RWPE2 (cell line): ENCODE measurements at regions not wholly inside any gene's neighbourhood (a gene's known extent, or its start where the extent isn't known, plus 50 kb on each side); places are given as distances from the start of the nearest gene placed in this dataset.

Experiments
- ATAC-seq: fragments of 200-7000 bp; cut with Tn5 transposase; 3 replicates; pipeline ENCODE4 v1.9.1; 2021; ENCODE audit warnings: low read depth
- DNase-seq: peaks from one replicate; pipeline ENCODE4 v3.0.0-alpha.2; 2020; ENCODE audit warnings: low spot score
- H3K27ac ChIP-seq: fragments of 450-650 bp; 2 replicates; pipeline ENCODE4 v1.5.1; 2017; ENCODE audit warnings: mild to moderate bottlenecking; ENCODE audit not compliant: poor library complexity, severe bottlenecking
- H3K27me3 ChIP-seq: fragments of 250-450 bp; sonication (Bioruptor Pico); 2 replicates; pipeline ENCODE4 v1.5.1; 2021; ENCODE audit warnings: mild to moderate bottlenecking, moderate library complexity; ENCODE audit not compliant: insufficient read depth, poor library complexity, severe bottlenecking
- H3K36me3 ChIP-seq: fragments of 250-450 bp; sonication (Bioruptor Pico); 2 replicates; pipeline ENCODE4 v1.5.1; 2020; ENCODE audit warnings: low read depth, mild to moderate bottlenecking, moderate library complexity
- H3K4me1 ChIP-seq: fragments of 250-450 bp; sonication (Bioruptor Pico); 2 replicates; pipeline ENCODE4 v1.5.1; 2021; ENCODE audit warnings: mild to moderate bottlenecking, moderate library complexity; ENCODE audit not compliant: insufficient read depth, poor library complexity, severe bottlenecking
- H3K4me3 ChIP-seq: fragments of 250-450 bp; sonication (Bioruptor Pico); 2 replicates; pipeline ENCODE4 v1.5.1; 2021; ENCODE audit warnings: mild to moderate bottlenecking, moderate library complexity; ENCODE audit not compliant: severe bottlenecking
- H3K9me3 ChIP-seq: fragments of 250-450 bp; sonication (Bioruptor Pico); 2 replicates; pipeline ENCODE4 v1.5.1; 2021; ENCODE audit warnings: mild to moderate bottlenecking, moderate library complexity; ENCODE audit not compliant: severe bottlenecking
- CTCF ChIP-seq: fragments of 450-650 bp; IDR thresholded peaks from one replicate; pipeline ENCODE4 v1.5.1; 2017; ENCODE audit warnings: mild to moderate bottlenecking, moderate library complexity; ENCODE audit not compliant: poor library complexity, severe bottlenecking

GRCh38 chr9:111187376-111187775 lies 142.6 kb downstream of the OR2K2 start:
- no peak for TF ChIP-seq CTCF
- ATAC-seq (no peak), DNase-seq (no peak)
- H3K27me3 ChIP-seq = no peaks in the 10 kb centered on the region
- no peak overlapping the region for H3K4me3 ChIP-seq
- no peak overlapping the region for H3K27ac ChIP-seq
- H3K4me1 ChIP-seq = no peaks in the 10 kb centered on the region
- H3K9me3 ChIP-seq = no peaks in the 10 kb centered on the region
- no peaks in the 10 kb centered on the region for H3K36me3 ChIP-seq

DNA sequence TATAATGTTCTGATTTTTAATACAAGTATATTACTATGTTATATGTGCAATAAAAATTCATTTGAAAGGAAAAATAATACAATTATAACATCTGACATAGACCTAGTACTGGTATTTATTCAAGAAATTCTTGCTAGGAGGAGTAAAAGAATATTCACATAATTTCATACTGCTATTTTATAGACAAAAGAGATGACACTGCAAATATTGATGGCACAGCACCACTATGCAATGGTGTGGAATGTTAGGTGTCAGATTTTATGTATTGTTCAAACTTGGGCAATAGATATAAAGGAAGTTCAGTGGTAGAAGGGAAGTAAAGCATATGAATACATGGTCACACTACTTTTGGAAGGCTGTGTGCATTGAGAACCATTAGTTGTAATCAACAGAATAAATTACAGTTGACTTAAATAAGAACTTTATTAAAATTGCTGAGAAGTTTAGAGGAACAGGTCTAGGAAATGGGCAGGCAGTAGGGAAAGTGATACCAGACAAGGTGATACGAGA lies 143.9 kb downstream of the OR2K2 start:
- no peaks in the 10 kb centered on the region for H3K9me3 ChIP-seq
- DNase-seq = no peak
- H3K36me3 ChIP-seq = no peaks in the 10 kb centered on the region
- H3K4me3 ChIP-seq = no peak overlapping the region
- no peak for ATAC-seq
- TF ChIP-seq CTCF = no peak
- no peak overlapping the region for H3K27ac ChIP-seq
- no peaks in the 10 kb centered on the region for H3K27me3 ChIP-seq
- H3K4me1 ChIP-seq = no peaks in the 10 kb centered on the region

- DNase-seq = no peak
- Histone ChIP-seq H3K36me3 (no peaks in the 10 kb centered on the region), H3K27ac (no peak overlapping the region), H3K4me3 (no peak overlapping the region), H3K27me3 (no peaks in the 10 kb centered on the region), H3K9me3 (no peaks in the 10 kb centered on the region), H3K4me1 (no peaks in the 10 kb centered on the region)
- no peak for ATAC-seq
- TF ChIP-seq CTCF = no peak
Observed at GRCh38 chr9:111180811-111181210, 142.5 kb upstream of the LPAR1 start.

- Histone ChIP-seq H3K4me1 (no peaks in the 10 kb centered on the region), H3K4me3 (no peak overlapping the region), H3K9me3 (no peaks in the 10 kb centered on the region), H3K36me3 (no peaks in the 10 kb centered on the region), H3K27me3 (no peaks in the 10 kb centered on the region), H3K27ac (no peak overlapping the region)
- no peak for TF ChIP-seq CTCF
- ATAC-seq (no peak), DNase-seq (no peak)
Observed at GRCh38 chr9:111179577-111179976, 141.3 kb upstream of the LPAR1 start.

GRCh38 chr9:111178331-111179055 lies 140.2 kb upstream of the LPAR1 start:
- H3K4me1 ChIP-seq = no peaks in the 10 kb centered on the region
- no peaks in the 10 kb centered on the region for H3K9me3 ChIP-seq
- ATAC-seq (no peak), DNase-seq (no peak)
- H3K27ac ChIP-seq = no peak overlapping the region
- H3K36me3 ChIP-seq = no peaks in the 10 kb centered on the region
- TF ChIP-seq CTCF = no peak
- H3K27me3 ChIP-seq = no peaks in the 10 kb centered on the region
- H3K4me3 ChIP-seq = no peak overlapping the region
